Sigmoid colon (tissue), 3 donors: ENCODE measurements at regions not wholly inside any gene's neighbourhood (a gene's known extent, or its start where the extent isn't known, plus 50 kb on each side); places are given as distances from the start of the nearest gene placed in this dataset.

Source experiments
- CTCF ChIP-seq, 4 experiments: fragments of 450-650 bp in 3 of 4; fragments of 200-600 bp in 1 of 4; IDR thresholded peaks; one replicate each; pipeline ENCODE4 v1.5.1; 2016 to 2019; ENCODE audit warnings: antibody characterized with exemption in 4 of 4, mild to moderate bottlenecking in 3 of 4, moderate library complexity in 2 of 4
- POLR2A ChIP-seq, 2 donors: fragments of 450-650 bp; IDR thresholded peaks; one replicate each; pipeline ENCODE4 v1.6.1; 2016; ENCODE audit warnings: antibody characterized with exemption in 2 of 2, mild to moderate bottlenecking in 2 of 2, moderate library complexity in 2 of 2

DNA sequence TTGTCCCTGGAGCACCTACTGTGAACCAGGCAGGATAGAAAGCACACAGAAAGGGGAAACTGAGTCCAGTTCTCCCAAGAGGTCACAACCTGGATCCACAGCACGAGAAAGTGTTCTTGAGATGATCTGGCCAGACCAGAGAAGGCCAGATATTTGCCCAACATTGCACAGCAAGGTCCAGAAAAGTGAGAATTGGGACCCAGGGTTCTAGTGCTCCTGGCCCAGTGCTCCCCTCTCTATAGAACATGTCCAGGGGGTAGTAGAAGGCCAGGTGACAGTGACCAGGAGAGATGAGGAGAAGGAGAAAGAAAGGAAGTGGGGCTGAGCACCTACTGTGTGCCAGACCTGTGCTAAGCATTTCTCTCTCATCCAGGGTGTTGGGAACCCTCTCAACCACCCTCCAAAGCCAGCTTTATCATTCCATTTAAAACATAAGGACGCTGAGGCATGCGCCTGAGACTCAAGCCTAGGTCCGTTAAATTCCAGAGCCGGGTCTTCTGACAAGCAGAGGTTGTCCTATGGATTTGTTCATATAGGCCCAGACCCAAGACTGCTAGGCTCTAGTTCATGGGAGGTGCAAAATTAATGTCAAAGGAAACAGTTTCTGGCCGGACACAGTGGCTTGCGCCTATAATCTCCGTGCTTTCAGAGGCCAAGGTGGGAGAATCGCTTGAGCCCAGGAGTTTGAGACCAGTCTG, 128.7 kb downstream of the MN1 start:
- TF ChIP-seq CTCF (IDR thresholded peaks at IDR 0.05) (no peak), POLR2A (IDR thresholded peaks at IDR 0.05) (no peak)
